ENCODE measurements at regions not wholly inside any gene's neighbourhood (a gene's known extent, or its start where the extent isn't known, plus 50 kb on each side); places are given as distances from the start of the nearest gene placed in this dataset.

DNA sequence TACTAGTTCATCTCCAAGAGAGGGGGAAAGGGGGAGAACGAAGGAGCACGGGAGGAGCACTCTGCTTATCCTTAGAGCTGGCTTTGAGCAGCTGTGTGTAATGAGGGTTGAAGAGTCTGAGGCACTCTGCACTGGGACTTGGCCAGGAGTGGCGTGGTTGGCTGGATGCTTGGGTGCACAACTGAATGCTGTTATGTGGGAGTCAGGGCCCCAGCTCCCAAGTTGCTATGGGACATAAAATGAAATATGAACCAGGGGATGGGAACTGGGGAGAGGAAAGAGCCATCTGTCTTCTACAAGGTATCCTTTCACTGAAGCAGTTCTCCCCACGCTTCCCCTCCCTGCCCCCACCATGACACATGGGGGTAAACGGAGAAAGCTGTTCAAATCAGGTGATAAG lies 105.9 kb upstream of the ANKFN1 start:
- ATAC-seq (ENCODE audit: poor library complexity) = no peak
- DNase-seq = no peak
- intact Hi-C loops (cut with DNase I) = no loop called here

DNA sequence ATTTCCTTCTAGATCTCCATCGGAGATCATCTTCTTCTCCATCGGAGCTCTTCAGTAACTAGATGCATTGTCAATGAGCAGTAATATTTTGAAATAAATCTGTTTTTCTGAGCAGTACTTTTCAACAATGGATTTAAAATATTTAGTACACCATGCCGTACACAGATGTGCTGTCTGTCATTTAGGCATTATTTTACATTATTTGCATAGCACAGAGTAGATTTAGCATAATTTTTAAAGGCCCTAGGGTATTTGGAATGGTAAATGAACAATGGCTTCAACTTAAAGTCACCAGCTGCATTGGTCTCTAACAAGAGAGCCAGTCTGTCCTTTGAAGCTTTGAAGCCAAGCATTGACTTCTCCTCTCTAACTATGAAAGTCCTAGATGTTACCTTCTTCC lies 95.4 kb upstream of the ANKFN1 start:
- no peak for DNase-seq
- ATAC-seq (ENCODE audit: poor library complexity) = no peak
- intact Hi-C loops (cut with DNase I) = no loop called here

DNA sequence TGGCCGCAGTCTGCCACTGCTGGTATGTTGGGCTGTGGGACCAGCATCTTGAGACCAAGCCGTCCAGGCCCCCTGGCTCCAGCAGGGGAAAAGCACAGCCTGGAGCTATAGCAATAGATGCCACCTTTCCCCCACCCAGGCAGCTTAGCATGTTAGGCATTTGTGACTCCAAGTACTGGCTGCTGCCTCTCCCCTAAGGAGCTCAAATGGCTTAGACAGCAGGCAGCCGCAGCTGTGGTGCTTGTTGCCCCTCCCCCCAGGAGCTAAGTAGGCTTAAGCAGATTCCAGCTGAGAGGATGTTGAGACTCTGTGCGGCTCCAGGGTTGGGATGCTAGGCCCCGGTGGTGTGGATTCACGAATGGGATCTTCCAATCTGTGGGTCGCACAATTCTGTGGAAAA lies 88.8 kb upstream of the ANKFN1 start:
- no peak for ATAC-seq (ENCODE audit: poor library complexity)
- intact Hi-C loops (cut with DNase I) = no loop called here

DNA sequence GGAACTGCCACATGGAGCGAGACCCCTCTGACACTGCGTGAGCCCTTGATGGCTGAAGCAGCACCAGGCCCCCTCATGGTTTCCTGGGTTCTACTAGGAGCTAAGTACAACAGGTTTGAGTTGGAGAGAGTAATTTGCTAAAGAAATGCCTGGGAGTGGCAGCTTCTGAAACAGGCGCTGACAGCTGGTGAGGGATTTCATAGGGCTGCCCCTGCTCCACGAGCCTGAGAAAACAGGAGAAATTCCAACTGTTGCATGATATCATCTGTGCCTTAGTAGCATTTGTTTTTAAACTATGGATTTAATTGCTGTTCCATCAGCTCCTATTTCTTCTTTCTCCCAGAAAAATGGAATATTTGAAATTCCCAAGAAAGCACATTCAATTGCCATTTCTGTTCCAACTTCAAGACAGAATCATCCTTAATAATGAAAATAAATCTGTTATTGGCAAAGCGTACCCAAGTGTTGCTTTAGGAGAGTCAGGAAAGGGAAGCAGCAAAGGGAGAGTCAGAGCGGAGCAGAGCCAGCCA lies 78.8 kb upstream of the ANKFN1 start:
- ATAC-seq (ENCODE audit: poor library complexity) = no peak
- intact Hi-C loops (cut with DNase I) = no loop called here
- DNase-seq = no peak

More for the DNA sequence above, 88.8 kb upstream of the ANKFN1 start:
- DNase-seq = no peak

DNA sequence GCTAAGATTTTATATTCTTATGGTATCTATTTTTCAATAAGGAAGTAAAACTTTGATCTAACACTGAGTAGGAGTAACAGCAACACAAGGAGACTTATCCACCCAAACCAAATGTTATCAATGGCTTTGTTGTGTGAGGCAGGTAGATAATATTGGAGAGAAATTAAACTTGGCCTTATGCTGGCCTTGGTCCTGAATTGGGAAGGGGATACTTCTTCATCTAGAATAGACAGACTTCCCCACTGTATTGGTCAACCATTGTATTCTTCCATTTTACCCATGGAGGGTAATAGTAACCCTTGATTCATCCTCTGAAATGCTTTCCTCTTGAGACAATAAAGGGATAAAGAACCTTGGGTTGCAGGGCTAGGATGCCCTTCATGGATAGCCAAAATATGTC lies 76.3 kb upstream of the ANKFN1 start:
- intact Hi-C loops (cut with DNase I) = no loop called here
- ATAC-seq (ENCODE audit: poor library complexity) = no peak
- DNase-seq = no peak

DNA sequence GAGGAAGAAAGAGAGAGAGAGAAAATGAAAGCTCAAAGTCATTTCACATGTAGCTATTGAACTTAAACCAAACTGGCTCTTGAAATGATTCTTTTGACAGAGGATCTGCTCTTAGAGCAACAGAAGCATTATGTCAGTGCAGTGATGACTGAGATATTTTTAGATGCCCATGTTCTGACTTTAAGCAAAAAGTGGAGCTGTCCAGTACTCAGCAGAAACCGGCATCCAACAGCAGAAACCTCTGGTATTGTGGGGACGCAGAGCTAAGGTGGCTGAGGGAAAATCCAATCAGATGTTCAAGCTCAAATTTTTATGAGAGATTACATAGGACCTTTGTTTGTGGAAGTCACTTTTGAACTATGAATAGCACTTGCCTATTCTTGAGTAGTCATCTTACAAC lies 69.8 kb upstream of the ANKFN1 start:
- ATAC-seq (ENCODE audit: poor library complexity) = no peak
- intact Hi-C loops (cut with DNase I) = no loop called here

DNA sequence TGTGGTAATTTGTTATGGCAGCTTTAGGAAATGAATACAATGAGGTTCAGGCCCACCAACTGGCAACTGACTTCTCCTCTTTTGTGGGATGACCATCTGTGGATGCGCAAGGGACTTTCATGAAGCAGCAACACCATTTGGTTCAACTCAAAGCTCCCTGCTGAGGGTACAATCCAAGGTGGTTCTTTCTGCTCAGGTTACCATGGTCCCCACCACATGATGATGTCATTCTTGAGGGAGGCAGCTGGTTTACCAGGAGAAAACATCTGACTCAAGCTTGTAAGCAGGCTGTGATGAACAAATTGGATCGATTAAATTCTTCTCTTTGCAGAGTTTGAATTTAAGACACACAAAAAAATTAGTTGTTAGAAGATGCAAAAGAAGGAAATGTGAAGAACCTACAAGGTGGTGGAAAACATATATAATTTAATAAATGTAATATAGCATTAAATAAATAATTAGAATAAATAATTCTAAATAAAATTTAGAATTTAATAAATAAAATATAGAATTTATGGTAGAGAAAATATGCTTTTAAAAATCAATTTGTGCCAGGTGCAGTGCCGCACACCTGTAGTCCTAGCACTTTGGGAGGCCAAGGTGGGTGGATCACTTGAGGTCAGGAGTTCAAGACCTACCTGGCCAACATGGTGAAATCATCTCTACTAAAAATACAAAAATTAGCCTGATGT lies 67.6 kb upstream of the ANKFN1 start:
- ATAC-seq (ENCODE audit: poor library complexity) (no peak), DNase-seq (no peak)
- intact Hi-C loops (cut with DNase I) = no loop called here

More for the DNA sequence above, 69.8 kb upstream of the ANKFN1 start:
- no peak for DNase-seq

DNA sequence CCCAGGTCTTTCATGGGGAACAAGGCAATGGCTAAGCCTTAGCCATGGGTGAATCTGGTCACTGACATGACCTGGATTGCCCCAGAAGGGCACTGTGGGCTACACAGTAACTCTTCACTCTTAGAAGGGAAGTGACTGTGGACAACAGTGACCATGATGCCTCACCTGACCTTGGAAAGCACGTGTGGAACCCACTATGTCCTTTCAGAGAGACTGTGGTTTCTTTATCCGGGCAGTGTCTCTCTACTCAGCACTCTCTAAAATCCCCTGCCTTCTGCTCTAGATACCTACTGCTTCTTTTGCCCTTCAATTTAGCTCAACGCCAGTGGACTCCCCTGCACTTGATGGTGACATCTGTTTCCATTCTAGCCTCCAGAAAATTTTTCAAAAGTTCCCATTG lies 66.1 kb upstream of the ANKFN1 start:
- no peak for DNase-seq
- no peak for ATAC-seq (ENCODE audit: poor library complexity)
- intact Hi-C loops (cut with DNase I) = no loop called here

DNA sequence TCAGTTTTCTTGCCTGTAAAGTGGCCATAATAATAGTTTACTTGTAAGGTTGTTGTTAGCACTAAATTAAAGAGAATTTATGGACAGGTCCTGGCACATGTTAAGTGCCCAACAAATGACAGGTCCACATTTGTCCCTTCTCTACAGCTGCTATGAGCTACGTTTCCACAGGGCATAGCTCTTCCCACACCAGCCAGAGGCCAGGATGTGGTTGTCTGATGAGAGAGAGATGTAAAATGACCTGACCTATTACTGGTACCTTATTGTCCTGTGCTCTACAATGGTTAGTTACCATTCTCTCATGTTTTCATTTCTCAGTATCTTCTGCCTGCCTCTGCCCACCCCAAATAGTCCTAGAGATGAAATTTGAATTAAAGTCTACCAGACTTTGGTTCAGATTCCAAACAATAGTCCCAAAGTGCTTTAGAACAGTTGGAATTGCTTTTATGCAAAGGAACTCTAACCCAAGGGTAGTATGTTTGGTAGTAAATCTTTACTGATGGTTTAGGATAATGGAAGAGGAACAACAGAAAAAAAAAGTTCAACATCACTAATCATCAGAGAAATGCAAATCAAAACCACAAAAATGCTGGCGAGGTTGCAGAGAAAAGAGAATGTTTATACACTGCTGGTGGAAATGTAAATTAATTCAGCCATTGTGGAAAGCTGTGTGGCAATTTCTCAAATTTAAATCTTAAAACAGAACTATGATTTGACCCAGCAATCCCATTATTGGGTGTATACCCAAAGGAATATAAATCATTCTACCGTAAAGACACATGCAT lies 57.1 kb upstream of the ANKFN1 start:
- no peak for ATAC-seq (ENCODE audit: poor library complexity)
- intact Hi-C loops (cut with DNase I) = no loop called here
- no peak for DNase-seq

DNA sequence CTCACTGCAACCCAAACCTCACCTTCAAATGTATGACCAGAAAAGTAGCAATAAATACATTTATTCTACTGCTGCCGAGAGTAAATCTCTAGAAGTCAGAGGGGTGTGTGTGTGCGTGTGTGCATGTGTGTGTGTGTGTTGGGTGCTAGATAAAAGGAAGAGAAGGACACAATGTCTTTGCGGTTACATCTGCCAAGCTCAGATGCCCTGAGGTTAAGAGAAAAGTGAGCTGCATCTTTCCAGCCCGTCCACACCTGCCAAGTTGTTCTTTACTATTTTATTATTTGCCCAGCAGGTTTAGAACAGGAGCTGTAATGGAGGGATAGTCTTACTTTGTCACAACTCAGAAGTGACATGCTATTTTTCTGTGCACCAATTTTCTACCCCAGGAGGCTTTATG lies 54.5 kb upstream of the ANKFN1 start:
- intact Hi-C loops (cut with DNase I) = no loop called here
- DNase-seq (no peak), ATAC-seq (ENCODE audit: poor library complexity) (no peak)

DNA sequence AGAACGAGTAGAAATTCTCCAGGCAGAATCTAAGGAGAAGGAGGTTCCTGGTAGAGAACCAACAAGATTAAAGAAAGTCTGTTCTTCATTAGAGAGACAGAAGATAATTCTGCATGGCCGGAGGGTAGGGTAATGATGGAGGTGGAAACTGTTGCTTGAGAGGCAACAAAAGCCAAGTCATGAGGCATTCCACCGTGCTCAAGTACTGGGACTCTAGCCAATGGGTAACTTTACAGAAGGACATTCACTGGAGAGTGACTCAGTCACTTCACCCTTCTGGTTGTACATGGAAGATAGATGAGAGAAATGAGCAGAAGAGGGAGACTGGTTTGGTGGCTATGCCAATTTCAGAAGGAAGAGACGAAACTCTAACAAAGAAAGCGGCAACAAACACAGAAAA lies 53.6 kb upstream of the ANKFN1 start:
- intact Hi-C loops (cut with DNase I) = no loop called here
- ATAC-seq (ENCODE audit: poor library complexity) (no peak), DNase-seq (no peak)
